ENCODE measurements at regions not wholly inside any gene's neighbourhood (a gene's known extent, or its start where the extent isn't known, plus 50 kb on each side); places are given as distances from the start of the nearest gene placed in this dataset.
A peak's percentile ranks its signal among the peaks of the same experiment; 100 is the strongest.
"Not testable (repeated sequence)": the region's sequence is repeated elsewhere in the genome, so short reads cannot be mapped to it uniquely, and the experiment has no call there.

DNA sequence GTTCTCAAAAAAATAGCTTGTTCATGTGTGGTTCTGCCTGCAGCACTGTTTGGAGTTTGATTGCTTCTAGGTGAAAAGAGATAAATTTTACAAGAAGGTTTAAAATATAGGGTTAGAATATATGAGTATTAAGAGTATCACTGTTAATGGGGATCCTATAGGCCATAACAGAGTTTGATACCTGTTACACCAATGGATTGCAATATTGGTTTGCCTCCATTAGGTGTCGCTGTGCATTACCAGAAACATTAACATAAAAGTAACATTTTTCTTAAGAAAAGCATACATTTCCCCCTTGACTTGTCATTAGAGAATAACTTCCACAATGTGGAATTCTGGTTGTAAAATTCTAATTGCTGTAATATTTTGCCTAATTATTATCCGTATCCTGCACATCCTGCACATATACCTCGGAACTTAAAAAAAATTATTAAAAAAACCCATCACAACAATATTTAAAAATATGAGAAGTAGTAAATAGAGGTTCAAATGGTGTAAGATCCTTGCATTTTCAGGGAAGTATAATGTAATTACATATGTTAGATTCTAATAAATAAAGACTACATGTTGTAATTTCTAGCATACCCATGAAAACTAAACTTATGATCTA lies 63.0 kb downstream of the CYP4A11 start:
- H3K9me3 ChIP-seq; H3K27ac ChIP-seq; H3K4me1 ChIP-seq; H3K4me3 ChIP-seq; DNase-seq; intact Hi-C loops (cut with DNase I; ENCODE audit: low total_unique reads); H3K36me3 ChIP-seq; H3K27me3 ChIP-seq (replicated peaks in 1 of 7): not testable (repeated sequence)
- TF ChIP-seq, protein P1, sequence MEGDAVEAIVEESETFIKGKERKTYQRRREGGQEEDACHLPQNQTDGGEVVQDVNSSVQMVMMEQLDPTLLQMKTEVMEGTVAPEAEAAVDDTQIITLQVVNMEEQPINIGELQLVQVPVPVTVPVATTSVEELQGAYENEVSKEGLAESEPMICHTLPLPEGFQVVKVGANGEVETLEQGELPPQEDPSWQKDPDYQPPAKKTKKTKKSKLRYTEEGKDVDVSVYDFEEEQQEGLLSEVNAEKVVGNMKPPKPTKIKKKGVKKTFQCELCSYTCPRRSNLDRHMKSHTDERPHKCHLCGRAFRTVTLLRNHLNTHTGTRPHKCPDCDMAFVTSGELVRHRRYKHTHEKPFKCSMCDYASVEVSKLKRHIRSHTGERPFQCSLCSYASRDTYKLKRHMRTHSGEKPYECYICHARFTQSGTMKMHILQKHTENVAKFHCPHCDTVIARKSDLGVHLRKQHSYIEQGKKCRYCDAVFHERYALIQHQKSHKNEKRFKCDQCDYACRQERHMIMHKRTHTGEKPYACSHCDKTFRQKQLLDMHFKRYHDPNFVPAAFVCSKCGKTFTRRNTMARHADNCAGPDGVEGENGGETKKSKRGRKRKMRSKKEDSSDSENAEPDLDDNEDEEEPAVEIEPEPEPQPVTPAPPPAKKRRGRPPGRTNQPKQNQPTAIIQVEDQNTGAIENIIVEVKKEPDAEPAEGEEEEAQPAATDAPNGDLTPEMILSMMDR (IDR thresholded peaks at IDR 0.05 in 8 of 11, conservative IDR thresholded peaks at IDR 0.05 in 3 of 11) = peak in 8 of 11 experiments; percentile 13 to 63 (median 53)
- 30 to 41% (median 36%) methylated on average over 3 of the region's 3 CpGs for WGBS, 5 donors

DNA sequence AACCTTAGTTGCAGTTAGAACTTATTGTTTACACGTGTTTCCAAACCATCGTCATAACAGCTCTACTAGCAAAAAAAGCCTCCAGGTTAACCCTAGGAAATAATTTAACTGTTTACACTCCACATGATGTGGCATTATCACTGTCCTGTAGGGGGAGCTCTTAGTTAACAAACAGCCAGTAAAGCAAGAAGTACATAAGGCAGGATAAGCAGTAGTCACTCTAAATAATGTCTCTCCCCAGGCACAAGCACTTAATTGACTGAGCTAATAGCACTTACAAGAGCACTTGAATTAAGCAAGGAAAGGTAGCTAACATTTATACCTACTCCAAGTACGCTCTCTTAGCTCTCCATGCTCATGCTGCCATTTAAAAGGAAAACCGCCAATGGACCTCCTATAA lies 65.2 kb downstream of the CYP4A11 start:
- H3K4me3 ChIP-seq; H3K27me3 ChIP-seq (replicated peaks in 1 of 7); H3K4me1 ChIP-seq; H3K36me3 ChIP-seq; DNase-seq; H3K9me3 ChIP-seq; H3K27ac ChIP-seq; intact Hi-C loops (cut with DNase I; ENCODE audit: low total_unique reads): not testable (repeated sequence)
- TF ChIP-seq, protein P1 (IDR thresholded peaks at IDR 0.05 in 8 of 11, conservative IDR thresholded peaks at IDR 0.05 in 3 of 11) = peak in 1 of 11 experiments; percentile 25
- WGBS, 5 donors = 53 to 64% (median 56%) methylated on average over 4 of the region's 4 CpGs

Measured in spleen (tissue), 11 donors.